NCI-H2196 (cell line): ENCODE measurements at regions not wholly inside any gene's neighbourhood (a gene's known extent, or its start where the extent isn't known, plus 50 kb on each side); places are given as distances from the start of the nearest gene placed in this dataset.

ENCODE experiments used
- DNase-seq: peaks from one replicate; lab custom pipeline; 2025; ENCODE audit not compliant: unreplicated experiment; lab: John Stamatoyannopoulos, UW

DNA sequence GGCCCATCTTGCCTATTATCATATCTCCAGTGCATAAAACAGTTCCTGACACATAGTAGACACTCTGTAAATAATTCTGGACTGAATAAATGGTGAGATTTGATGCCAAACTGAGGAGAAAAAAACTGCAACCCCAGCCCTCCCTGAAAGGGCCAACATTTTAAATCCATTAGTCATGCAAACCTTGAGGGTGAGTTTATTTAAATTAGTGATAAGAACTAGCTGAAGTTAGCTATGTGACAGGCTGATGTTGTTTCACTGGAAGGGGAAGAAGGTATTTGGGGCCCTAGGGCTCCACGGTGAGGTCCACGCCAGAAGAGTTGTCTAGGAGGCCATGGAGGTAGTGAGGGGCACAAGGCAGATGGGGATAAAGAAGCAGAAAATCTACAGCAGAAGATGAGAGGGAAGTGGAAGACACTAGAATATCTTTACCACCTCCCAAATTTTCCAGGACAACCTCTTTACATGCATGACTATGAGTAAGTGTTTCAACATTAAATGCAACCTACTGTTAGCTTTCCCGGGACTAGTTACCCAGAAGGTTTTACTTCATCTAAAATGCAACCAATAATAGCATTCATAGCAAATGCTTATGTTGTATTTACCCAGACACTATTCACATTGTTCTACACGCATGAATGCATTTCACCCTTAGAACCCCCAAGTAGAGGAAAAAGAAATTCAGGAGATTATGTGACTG, 183.2 kb upstream of the LYZL1 start:
- DNase-seq = no peak

DNA sequence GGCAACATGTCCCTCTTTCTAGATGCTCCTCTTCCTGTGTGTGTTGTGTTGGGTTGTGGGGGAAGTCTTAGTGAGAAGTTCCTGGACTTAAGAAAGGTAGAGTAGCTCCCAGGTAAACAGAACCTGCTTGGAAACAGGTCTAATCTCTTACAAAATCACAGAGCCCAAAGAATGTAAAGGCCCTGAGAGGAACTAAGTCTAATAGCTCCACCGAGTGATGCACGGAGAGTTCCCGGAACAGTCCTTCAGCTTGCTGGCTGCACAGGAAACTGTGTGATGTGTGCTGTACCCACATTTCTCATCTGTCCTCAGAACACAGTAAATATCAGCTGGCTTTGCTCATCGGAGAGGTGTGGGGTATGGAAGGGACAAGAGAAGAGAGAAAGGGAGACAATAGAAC, 182.6 kb upstream of the LYZL1 start:
- no peak for DNase-seq

DNA sequence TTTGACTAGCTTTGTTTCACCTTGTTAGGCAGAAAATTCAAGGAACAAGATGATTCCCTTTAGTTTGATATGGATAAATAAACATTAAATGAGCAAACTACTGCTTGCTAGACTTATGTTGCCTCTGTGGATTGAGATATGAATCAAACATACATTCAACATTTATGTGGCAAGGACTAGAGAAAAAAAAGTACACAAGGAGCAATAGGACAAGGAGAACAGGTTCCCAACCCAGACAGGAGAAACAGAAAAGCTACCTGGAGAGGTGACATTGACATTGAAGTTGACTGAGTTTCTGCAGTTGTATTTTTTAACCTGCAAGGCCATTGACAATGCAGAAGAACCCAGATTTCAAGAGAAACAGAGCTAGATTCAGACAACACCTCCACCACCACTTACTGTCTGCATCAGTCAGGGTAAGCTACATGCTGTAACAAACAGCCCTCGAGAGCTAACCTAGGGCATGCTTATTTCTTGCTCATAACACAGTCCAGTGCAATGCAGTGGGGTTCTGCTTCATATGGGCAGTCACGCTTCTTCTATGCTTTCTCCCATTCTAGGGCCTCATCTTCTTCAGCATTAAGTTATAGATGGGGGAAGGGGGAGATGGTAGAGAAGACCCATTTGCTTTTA, 180.9 kb upstream of the LYZL1 start:
- no peak for DNase-seq

DNA sequence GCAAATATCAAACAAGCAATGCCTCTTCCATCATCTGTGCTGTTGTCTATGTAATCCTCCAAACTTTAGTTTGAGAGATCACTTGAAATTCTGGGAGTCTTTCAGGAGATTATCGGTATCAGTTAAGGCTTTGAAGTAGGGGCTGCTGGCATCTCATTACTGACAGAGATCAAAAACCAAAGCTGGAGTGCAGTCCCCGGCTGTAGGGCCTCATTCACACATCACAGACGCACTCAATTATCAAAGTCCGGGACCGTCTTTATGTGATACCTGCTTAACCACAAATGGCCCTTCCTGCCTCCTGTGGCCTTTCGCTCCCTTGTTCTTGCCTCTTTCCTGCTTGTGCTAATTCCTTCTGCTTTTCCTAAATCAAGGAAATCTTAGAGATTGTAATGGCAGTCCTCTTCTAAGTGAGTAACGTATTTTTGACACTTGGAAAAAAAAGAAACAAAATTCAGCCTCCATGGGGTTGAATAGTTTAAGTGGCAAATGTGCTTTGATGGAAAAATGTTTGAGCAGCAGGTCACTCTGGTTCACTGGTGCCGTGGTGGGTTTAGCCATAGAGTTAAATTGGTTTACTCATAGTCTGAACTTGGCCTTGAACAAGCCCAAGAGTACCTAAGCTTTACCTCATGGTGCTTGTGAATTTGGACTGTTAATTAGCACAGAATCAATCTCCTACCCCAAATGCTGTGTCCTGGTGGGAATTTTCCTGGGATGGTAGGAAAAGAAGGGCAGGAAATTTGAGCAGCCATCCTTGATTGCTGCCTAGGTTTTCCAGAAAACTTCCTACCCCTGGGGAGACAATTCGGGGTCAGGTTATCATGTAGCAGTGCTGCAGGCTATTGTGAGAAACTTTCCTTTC, 178.9 kb upstream of the LYZL1 start:
- no peak for DNase-seq

DNA sequence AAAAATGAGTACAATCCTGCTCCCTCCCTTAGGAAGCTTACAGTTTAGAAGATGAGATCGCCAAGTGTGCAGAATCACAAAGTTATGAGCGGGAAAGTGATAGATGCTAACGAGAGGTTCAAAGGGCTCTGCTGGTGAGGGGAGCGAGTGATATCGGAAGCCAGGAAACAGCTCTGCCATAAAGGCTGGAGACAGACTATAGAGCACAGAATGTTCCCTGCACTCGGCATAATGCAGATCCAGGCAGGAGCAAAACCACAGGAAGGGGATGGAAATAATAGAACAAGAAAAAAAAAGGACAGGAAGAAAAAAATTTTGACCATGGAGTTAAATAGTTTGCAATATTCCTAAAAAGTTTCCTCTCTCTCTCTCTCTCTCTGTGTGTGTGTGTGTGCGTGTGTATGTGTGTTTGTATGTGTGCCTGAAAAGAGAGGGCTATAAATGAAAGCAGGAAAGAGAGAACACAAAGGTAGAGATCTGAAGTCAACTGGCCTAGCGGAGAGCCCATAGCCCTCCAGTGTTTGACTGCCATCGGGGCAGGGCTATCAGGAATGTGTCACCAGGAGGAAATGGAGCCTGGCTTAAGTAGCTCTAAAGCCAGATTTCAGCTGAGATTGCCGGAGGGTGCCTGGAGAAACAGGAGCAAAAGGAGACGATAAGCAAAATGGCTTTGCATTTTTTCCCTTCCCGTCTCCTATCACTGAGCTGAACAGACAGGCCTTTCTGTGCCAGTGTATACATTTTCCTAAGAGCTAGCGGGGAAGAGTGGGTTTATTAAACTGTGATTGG, 175.8 kb upstream of the LYZL1 start:
- no peak for DNase-seq

DNA sequence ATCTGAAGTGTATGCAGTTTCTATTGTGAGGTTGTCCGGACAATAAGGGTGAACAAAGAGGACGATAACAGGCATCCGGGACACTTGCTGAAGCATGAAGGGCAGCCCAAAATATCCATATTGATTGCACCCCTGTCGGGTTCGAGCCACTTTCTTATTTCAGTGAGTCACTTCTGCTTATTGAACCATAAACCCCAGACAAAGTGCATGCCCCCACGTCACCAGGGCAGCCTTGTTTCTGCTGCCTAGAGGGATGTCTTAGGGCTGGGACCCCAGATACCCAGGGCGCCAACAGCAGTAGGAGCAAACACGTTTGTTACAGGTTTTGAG, 175.3 kb upstream of the LYZL1 start:
- DNase-seq = no peak

DNA sequence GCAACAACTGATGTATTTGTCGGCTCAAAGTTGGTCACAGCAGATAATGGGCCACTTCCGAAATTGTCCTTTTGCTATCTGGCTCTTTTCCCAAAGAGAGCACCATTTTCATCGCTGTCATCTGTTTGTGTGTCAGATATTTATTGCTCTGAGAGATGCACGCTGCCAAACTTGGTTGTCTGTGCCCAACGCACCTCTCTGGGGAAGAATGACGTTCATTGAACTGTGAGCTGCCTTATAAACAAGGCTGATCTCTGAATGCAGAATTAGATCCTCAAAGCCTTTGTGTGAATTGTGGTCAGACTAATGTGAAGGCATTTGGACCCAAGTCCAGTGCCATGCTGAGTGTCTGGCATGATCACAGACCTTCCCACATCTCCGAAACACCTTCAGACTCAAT, 174.7 kb upstream of the LYZL1 start:
- no peak for DNase-seq

DNA sequence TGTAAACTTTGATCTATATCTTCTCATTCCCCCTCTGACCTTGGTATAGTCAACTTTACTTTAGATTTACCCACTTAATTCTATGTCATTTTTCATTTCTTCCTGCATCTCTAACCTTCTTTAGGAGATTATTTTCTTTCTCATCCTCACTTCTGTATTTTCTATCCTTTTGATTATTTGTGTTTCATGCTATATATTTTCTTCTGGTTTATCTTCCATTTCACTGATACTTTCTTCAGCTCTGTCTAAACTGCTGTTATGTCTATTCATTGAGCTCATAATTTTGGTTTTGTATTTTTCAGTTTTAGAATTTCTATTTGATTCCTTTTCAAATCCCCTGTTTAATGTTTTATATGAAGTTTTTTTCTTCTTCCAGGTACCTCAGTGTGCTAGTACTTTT, 171.1 kb upstream of the LYZL1 start:
- DNase-seq = no peak

DNA sequence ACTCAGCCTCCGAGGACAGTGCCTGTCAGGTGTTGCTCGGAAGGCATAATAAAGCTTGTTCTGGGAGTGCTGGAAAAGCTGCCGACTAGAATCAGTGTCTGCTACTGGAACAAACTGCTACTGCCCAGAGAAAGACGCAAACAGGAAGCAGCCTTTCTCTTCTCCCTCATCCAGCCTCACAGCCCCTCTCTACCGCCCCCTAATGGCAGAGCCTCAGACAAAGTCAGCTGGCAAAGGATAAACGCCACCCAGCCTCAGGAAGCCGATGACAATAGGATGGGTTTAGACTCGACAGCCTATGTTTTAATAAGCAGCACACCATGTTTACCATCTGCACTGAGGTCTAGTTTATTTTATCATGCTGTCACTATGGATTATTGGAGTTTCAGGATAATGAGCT, 169.5 kb upstream of the LYZL1 start:
- peak; percentile 17 for DNase-seq

DNA sequence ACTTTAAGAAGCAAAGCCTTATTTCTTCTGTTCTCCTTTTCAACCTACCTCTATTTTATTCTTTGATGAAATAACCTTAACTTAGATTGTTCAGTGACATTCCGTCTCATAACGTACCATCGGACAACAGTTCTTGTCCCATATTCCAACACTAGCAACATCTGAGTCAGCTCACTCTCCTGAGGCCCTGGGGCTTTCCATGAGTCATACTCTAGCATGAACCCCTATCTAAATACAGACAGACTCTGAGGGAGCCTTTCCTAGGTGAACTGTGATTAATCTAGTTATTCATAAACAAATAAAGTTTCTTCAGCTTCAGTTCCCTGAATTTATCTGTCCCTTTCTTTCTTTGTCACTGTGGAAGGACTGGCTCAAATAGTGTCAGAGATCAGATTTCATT, 168.7 kb upstream of the LYZL1 start:
- DNase-seq = no peak

DNA sequence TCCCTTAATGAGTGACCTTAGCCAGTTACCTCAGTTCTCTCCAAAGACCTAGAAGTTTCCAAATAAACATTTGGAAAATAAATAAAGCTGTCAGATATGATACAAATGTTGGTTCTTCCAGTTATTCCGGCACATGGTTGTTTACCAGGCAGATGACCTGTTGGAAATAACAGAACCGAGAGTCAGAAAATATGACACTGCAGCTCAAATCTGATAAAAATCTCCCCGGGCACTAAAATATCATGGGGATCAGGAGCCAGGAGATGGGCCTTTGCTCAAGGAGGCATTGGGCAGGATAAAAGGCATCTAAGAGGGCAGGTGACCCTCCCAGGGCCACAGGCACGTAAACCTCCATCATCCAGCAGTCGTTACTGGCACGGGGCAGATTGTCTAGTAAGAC, 164.0 kb upstream of the LYZL1 start:
- DNase-seq = no peak

DNA sequence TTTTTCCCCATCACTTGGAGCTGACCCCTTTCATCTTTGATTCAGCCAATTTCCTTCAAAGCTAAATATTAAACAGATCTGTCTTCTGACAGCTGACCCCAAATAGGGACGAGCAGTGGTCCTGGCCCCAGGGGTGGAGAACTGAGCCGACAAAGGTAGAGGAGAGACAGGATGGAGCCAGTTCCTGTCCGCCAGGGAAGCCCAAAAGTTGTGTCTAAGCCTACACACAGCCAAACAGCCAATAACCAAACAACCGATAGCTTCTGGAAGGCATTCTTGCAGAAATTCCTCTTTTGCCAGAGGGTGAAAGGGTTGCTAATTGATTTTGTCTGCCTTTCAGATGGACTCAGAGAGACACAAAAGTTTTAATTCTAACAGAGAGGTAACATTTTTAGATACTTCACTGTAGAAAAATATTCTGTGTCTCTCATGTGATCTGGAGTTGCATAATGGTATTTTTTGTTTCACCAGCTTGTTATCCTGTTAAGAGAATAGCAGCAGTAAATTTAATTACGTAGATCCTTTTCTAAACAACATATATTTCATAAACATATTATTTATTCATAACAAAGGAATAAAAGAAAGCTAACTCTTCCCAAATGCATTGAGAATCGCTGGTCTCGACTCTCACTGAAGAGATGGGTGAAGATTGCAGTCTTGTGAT, 161.7 kb upstream of the LYZL1 start:
- no peak for DNase-seq

DNA sequence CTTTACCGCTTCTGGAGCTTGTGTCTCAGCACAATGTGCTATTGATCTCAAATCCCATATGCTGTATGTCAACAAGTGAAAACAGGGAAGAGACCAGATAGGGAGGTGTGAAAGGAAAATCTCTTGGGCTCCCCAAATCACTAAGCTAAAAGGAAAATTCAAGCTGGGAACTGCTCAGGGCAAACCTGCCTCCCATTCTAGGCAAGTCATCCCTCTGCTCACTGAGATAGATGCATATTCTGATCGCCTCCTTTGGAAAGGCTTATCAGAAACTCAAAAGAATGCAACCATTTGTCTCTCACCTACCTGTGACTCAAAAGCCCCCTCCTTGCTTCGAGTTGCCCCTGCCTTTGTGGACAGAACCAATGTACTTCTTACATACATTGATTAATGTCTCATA, 161.1 kb upstream of the LYZL1 start:
- no peak for DNase-seq

DNA sequence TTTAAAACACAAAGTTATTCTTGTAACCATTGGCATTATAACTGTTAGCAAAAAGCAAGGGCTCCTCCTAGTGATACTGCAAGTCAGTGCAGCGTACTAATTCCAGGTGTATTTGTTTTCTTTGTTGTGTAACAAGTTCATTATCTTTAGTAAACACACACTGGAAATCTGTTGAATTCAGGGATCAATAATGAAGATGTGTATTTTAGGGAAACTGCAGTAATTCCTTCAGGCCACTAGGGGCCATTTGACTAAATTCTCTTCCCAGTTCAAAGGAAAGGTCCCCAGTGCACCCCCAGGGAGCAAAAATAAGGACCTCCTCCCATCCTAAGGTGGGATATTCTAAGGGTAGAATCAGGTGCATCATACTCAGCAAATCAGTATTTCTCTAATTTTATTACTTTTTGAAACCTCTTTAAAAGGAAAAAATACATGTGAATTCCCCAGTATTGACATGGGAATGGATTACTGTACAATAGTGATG, 158.6 kb upstream of the LYZL1 start:
- DNase-seq = peak; percentile 10

DNA sequence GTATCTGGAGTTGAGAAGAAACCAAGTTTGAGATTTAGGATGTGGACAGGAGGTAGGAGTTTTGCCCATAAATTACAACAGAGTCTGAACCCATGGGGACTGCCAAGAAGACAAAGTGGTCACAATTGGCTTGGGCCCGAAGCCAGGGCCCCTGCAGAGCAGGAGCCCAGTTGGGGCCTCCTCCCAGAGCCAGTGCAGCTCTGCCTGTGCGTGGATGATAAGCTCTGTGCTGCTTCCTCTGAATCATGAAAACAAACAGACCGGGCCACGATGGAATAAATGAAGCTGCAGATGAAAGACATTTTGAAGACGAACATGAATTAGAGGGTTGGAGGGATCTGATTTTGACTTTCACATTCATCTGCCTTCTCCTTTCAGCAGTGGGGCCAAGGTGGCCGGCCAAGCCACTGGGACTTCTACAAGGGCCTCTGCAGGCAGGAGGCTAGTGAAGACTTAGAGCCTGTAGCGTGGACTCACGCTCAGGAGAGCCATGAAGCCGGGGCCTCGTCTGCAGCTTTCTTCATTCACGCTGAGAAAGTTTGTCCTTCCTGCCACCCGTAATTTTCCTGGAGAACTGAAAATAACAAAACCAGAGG, 156.8 kb upstream of the LYZL1 start:
- DNase-seq = no peak

DNA sequence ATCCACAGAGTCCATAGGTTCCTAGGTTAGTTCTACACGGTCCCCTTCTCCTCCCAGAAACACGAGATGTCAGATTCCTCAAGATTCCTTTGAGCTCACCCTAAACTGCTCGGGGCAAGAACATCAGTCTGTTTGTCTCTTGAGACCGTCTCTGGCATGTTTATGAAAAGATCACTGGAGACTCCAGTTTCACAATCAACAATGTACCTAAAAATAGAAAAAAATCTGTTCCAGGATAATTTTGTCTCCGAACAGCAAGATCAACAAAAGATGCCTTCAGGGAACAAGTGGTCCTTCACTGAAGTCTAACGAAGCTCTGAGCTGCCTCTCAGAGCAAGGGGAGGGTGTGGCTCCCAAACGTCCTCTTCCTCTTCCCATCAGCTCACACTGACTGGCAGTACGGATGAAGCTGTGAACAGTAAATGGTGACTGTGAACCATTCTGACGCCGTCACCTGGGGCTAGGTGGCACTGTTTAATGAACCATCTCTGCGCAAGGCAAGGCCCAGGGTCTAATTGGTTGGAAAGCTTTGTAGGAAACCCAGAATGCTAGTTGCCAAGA, 156.2 kb upstream of the LYZL1 start:
- no peak for DNase-seq

DNA sequence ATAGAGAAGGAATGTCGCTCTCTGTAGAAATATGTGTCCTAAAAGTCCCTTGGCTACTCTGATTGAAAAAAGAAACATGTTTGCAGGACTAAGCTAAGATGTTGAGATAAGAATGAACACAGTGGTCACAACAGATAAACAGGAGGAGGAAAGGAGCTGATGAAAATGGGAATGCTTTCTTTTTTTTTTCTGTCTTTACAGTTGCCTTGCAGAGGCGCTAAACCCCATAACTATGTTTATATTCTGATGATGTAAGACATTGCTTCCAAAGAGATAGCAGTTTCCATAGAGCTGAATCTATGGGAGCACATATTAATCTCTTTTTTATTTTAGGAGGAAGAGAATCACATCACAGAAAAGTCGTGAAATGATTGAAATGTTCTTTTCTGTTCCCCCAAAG, 153.5 kb upstream of the LYZL1 start:
- DNase-seq = no peak

DNA sequence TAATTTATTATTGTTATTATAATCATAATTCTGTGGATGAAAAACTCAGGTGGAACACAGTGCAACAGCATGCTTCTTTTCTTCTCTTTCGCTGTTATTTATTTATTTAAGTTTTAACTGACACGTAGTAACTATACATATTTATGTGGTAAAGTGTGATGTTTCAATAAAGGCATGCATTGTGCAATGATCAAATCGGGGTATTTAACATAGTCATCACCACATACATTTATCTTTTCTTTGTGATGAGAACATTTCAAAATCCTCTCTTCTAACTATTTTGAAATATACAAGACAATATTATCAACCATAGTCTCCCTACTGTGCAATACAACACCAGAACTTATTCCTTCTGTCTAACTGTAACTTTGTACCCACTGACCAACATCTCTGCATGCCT, 152.5 kb upstream of the LYZL1 start:
- no peak for DNase-seq

DNA sequence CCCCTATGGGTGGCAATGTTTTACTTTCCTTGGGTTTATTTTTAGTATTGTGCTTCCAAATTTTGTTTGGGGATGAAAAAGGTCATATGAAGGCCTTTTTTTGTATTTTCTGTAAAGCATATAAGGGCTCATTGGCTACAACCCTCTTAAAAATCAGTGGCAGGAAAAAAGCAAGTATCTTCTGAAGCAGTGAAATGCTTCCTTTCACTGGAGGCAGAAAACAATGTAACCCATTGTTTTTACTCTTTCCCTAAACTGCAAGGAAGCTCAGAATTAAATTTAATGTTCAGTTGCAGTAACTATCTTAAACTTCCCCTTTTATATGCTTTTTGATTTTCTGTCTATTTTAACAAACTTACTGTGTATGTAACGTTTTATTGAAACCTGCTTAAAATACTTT, 148.7 kb upstream of the LYZL1 start:
- DNase-seq = no peak

DNA sequence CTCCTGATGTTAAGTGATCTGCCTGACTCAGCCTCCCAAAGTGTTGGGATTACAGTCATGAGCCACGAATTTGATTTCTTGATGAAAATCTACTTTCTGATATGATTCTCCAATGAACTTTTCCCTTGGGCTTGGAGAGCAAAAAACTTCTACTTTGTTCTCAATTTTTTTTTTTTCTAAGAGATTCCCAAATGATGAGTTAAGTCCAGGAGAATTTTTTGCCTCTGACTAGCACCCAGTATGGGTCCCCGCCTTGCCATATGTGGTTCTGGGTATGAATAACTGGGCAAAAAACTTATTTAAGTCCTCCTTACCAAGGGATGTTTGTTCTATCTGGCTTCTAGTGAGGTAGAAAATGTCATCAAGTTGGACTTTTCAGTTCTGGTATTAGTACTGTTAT, 147.9 kb upstream of the LYZL1 start:
- DNase-seq = no peak
